ENCODE measurements at regions not wholly inside any gene's neighbourhood (a gene's known extent, or its start where the extent isn't known, plus 50 kb on each side); places are given as distances from the start of the nearest gene placed in this dataset.
"Not testable (repeated sequence)": the region's sequence is repeated elsewhere in the genome, so short reads cannot be mapped to it uniquely, and the experiment has no call there.

DNA sequence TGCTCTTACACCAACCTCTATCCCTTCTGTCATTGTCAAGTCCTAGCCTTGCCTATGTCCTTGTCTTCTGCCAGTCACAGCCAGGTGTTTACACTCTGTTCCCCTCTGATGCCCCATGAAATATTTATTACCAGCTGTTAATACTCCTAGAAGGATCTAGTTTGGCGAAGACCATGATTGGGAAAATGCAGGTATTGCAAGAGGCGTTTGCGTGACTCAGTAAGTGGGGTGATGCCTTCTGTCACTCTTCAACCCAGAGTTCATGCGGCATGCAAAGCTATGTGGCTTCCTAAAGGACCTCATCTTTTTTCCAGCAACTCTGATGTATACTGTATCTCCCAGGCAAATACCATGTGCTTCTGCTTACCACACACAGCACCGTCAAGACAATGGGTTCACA, 81.8 kb upstream of the GJB6 start:
- H3K4me1 ChIP-seq, result no peaks in the 10 kb centered on the region
- no peaks in the 10 kb centered on the region for H3K9me3 ChIP-seq
- no peak overlapping the region for H3K4me3 ChIP-seq
- TF ChIP-seq POLR2A (IDR thresholded peaks at IDR 0.05) (no peak), EP300 (IDR thresholded peaks at IDR 0.05) (no peak), POLR2AphosphoS5 (IDR thresholded peaks at IDR 0.05) (no peak)
- TF ChIP-seq, protein P1, sequence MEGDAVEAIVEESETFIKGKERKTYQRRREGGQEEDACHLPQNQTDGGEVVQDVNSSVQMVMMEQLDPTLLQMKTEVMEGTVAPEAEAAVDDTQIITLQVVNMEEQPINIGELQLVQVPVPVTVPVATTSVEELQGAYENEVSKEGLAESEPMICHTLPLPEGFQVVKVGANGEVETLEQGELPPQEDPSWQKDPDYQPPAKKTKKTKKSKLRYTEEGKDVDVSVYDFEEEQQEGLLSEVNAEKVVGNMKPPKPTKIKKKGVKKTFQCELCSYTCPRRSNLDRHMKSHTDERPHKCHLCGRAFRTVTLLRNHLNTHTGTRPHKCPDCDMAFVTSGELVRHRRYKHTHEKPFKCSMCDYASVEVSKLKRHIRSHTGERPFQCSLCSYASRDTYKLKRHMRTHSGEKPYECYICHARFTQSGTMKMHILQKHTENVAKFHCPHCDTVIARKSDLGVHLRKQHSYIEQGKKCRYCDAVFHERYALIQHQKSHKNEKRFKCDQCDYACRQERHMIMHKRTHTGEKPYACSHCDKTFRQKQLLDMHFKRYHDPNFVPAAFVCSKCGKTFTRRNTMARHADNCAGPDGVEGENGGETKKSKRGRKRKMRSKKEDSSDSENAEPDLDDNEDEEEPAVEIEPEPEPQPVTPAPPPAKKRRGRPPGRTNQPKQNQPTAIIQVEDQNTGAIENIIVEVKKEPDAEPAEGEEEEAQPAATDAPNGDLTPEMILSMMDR (IDR thresholded peaks at IDR 0.05), result no peak
- H3K27me3 ChIP-seq, result no peaks in the 10 kb centered on the region
- DNase-seq (ENCODE audit: low spot score in 2 of 2), result no peak
- H3K36me3 ChIP-seq, result no peaks in the 10 kb centered on the region
- 91% methylated on average over 5 of the region's 5 CpGs for WGBS
- no peak overlapping the region for H3K27ac ChIP-seq

DNA sequence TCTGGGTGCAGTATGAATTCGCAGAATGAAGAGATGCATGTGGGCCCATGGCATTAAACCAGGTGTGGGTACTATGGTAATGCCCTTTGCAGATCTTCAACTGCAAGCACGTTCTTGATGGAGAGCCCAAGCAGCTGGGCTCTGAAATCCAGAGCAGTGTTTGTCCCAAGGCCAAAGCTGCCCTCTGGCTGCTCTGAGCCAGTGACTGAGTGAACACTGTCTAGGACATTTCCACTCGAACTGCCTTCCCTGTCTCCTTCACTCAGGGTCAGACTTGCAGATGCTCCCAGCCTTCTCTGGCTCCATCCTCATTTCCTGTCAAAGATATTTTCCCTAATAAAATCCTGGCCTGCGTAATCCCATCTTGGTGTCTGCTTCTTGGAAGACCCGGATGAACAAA, 80.2 kb upstream of the GJB6 start:
- no peaks in the 10 kb centered on the region for H3K27me3 ChIP-seq
- H3K4me1 ChIP-seq, result no peaks in the 10 kb centered on the region
- no peak overlapping the region for H3K4me3 ChIP-seq
- H3K9me3 ChIP-seq, result no peaks in the 10 kb centered on the region
- no peak for TF ChIP-seq EP300 (IDR thresholded peaks at IDR 0.05)
- no peak for TF ChIP-seq POLR2A (IDR thresholded peaks at IDR 0.05)
- TF ChIP-seq, protein P1 (IDR thresholded peaks at IDR 0.05), result no peak
- TF ChIP-seq POLR2AphosphoS5 (IDR thresholded peaks at IDR 0.05), result no peak
- H3K36me3 ChIP-seq, result no peaks in the 10 kb centered on the region
- WGBS, result 83% methylated on average over 5 of the region's 5 CpGs
- no peak overlapping the region for H3K27ac ChIP-seq
- no peak for DNase-seq (ENCODE audit: low spot score in 2 of 2)

DNA sequence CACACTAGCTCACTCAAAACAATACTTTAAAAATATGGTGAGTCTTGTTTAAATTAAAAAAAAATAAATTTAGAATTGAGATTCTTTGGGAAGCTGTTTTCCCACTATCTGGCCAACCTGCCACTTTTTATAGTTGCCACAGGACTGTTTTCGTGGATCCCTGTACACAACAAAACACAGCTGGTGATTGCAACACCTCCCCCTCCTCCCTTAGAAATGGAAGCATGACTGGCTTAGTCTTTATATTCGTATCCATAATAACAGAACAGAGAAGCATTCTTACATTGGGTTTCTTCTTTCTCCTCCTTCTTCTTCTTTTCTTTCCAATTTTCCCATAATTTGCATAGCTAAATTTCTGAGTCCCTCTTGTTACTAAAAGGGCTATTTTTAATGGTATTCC, 79.5 kb upstream of the GJB6 start:
- WGBS, result 50% methylated on average over 2 of the region's 2 CpGs
- Histone ChIP-seq H3K9me3 (no peaks in the 10 kb centered on the region), H3K4me1 (no peaks in the 10 kb centered on the region), H3K27me3 (no peaks in the 10 kb centered on the region), H3K36me3 (no peaks in the 10 kb centered on the region), H3K27ac (no peak overlapping the region), H3K4me3 (no peak overlapping the region)
- TF ChIP-seq EP300 (IDR thresholded peaks at IDR 0.05), result no peak
- TF ChIP-seq, protein P1 (IDR thresholded peaks at IDR 0.05), result no peak
- no peak for TF ChIP-seq POLR2AphosphoS5 (IDR thresholded peaks at IDR 0.05)
- TF ChIP-seq POLR2A (IDR thresholded peaks at IDR 0.05), result no peak
- no peak for DNase-seq (ENCODE audit: low spot score in 2 of 2)

DNA sequence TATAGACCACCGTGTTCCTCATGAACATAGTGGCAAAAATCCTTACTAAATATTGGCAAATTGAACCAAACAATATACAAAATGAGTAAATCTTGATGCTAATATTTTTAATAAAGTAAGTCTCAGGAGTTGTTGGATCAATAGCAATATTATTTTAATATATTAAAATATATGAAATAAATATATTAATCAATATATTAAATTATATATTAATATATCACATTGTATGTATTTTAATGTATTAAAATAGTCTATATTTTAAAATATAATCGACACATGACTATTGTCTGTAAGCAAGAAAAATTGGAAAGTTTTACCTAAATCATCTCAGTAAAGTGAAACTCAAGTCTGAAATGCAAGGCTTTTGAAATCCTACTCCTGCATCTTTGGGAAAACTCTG, 78.9 kb upstream of the GJB6 start:
- no peak for DNase-seq (ENCODE audit: low spot score in 2 of 2)
- no peaks in the 10 kb centered on the region for H3K9me3 ChIP-seq
- H3K4me3 ChIP-seq, result no peak overlapping the region
- no peaks in the 10 kb centered on the region for H3K27me3 ChIP-seq
- no peaks in the 10 kb centered on the region for H3K4me1 ChIP-seq
- no peaks in the 10 kb centered on the region for H3K36me3 ChIP-seq
- no peak overlapping the region for H3K27ac ChIP-seq
- 95% methylated on average over 2 of the region's 2 CpGs for WGBS
- no peak for TF ChIP-seq POLR2AphosphoS5 (IDR thresholded peaks at IDR 0.05)
- no peak for TF ChIP-seq EP300 (IDR thresholded peaks at IDR 0.05)
- no peak for TF ChIP-seq POLR2A (IDR thresholded peaks at IDR 0.05)
- TF ChIP-seq, protein P1 (IDR thresholded peaks at IDR 0.05), result no peak

DNA sequence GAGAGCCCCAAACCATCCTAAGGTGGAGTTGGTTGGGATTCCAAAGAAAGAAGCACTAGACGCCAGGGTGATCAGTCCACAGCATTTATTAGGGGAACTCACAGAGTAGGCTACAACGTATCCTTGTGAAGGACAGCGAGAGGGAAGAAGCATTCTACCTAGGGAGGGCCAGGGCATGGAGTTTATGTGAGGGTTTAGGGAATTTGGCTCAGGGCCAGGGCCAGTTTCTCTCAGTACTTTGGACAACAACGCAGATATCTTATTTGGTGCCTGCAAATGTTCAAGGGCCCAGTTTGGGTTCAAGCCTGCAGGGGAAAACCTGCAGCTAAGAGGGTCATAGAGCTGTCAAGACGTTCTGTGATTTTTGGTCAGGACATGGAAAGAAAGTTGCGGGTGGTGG, 73.9 kb upstream of the GJB6 start:
- Histone ChIP-seq H3K27me3 (peaks cover 12% of the 10 kb centered on the region), H3K36me3 (no peaks in the 10 kb centered on the region), H3K9me3 (no peaks in the 10 kb centered on the region), H3K4me1 (no peaks in the 10 kb centered on the region), H3K27ac (no peak overlapping the region), H3K4me3 (no peak overlapping the region)
- no peak for DNase-seq (ENCODE audit: low spot score in 2 of 2)
- WGBS, result 85% methylated on average over 6 of the region's 6 CpGs
- TF ChIP-seq POLR2AphosphoS5 (IDR thresholded peaks at IDR 0.05), result no peak
- no peak for TF ChIP-seq EP300 (IDR thresholded peaks at IDR 0.05)

DNA sequence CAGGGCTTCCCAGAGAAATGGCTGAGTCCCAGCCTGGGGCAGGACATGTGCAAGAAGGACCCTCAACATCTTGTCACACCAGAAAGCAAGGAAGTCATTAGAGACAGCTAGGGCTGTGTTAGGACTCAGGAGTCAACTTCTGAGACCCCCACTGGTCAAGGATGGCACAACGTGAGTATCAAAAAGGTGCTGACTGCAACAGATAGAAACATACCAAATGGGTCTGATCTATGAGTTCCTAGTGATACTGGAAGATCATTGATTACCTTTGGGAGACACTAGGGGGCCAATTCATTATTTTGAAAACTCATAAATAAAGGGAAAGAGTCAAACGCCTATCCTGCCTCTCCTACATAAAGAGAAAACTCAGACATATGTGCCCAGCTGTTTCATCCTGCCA, 73.5 kb upstream of the GJB6 start:
- no peaks in the 10 kb centered on the region for H3K4me1 ChIP-seq
- TF ChIP-seq POLR2AphosphoS5 (IDR thresholded peaks at IDR 0.05) (no peak), POLR2A (IDR thresholded peaks at IDR 0.05) (no peak), EP300 (IDR thresholded peaks at IDR 0.05) (no peak)
- TF ChIP-seq, protein P1 (IDR thresholded peaks at IDR 0.05), result no peak
- no peak for DNase-seq (ENCODE audit: low spot score in 2 of 2)
- H3K36me3 ChIP-seq, result no peaks in the 10 kb centered on the region
- 34% methylated on average over 2 of the region's 2 CpGs for WGBS
- no peak overlapping the region for H3K27ac ChIP-seq
- H3K4me3 ChIP-seq, result no peak overlapping the region
- peaks cover 12% of the 10 kb centered on the region for H3K27me3 ChIP-seq
- no peaks in the 10 kb centered on the region for H3K9me3 ChIP-seq

DNA sequence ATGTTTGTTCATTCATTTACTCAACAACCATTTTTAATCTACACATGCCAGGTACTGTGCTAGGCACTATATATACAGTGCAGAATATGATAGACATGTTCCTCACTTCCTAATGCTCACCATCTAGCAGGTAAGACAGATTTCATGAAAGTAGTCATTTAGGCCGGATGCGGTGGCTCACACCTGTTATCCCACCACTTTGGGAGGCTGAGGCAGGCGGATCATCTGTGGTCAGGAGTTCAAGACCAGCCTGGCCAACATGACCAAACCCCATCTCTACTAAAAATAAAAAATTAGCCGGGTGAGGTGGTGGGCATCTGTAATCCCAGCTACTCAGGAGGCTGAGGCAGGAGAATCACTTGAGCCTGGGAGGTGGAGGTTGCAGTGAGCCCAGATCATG, 71.9 kb upstream of the GJB6 start:
- H3K36me3 ChIP-seq; H3K4me3 ChIP-seq; H3K27ac ChIP-seq; H3K4me1 ChIP-seq; H3K9me3 ChIP-seq; DNase-seq (ENCODE audit: low spot score in 2 of 2): not testable (repeated sequence)
- peaks cover 12% of the 10 kb centered on the region for H3K27me3 ChIP-seq
- 92% methylated on average over 4 of the region's 4 CpGs for WGBS
